ENCODE measurements at regions not wholly inside any gene's neighbourhood (a gene's known extent, or its start where the extent isn't known, plus 50 kb on each side); places are given as distances from the start of the nearest gene placed in this dataset.

- H3K4me3 ChIP-seq = no peak overlapping the region
- intact Hi-C loops (cut with DNase I; ENCODE audit: low total_unique reads) = loop anchor here (5.0 kb wide), 1 partner anchor 294 kb away; no protein-coding TSS in a partner anchor
- H3K27me3 ChIP-seq = peaks cover 3 to 12% (median 4%) of the 10 kb centered on the region in 3 donors
- H3K4me1 ChIP-seq = no peaks in the 10 kb centered on the region
- H3K36me3 ChIP-seq = no peaks in the 10 kb centered on the region
- in situ Hi-C loops (cut with MboI; ENCODE audit: low sequenced_read_pairs in 4 of 4) = loop anchor here (5.0 to 25.0 kb wide), 4 partner anchors 181 to 291 kb away; no protein-coding TSS in a partner anchor
- DNase-seq = no peak
- no peak for ATAC-seq
- no peak for TF ChIP-seq CTCF (IDR thresholded peaks at IDR 0.05 in 4 of 5, conservative IDR thresholded peaks at IDR 0.05 in 1 of 5)
- TF ChIP-seq POLR2A (IDR thresholded peaks at IDR 0.05) = no peak
- H3K27ac ChIP-seq = no peak overlapping the region
- H3K9me3 ChIP-seq = no peaks in the 10 kb centered on the region
These were observed 55.9 kb downstream of the OLIG1 start for GRCh38 chr21:33125680-33126375.

- Histone ChIP-seq H3K4me3 (no peak overlapping the region), H3K36me3 (no peaks in the 10 kb centered on the region), H3K27me3 (peaks cover 3 to 12% (median 4%) of the 10 kb centered on the region in 3 donors), H3K27ac (no peak overlapping the region), H3K9me3 (no peaks in the 10 kb centered on the region), H3K4me1 (no peaks in the 10 kb centered on the region)
- TF ChIP-seq POLR2A (IDR thresholded peaks at IDR 0.05) (no peak), CTCF (IDR thresholded peaks at IDR 0.05 in 4 of 5, conservative IDR thresholded peaks at IDR 0.05 in 1 of 5) (no peak)
- intact Hi-C loops (cut with DNase I; ENCODE audit: low total_unique reads) = loop anchor here (5.0 kb wide), 1 partner anchor 294 kb away; no protein-coding TSS in a partner anchor
- DNase-seq = no peak
- no peak for ATAC-seq
- in situ Hi-C loops (cut with MboI; ENCODE audit: low sequenced_read_pairs in 4 of 4) = loop anchor here (5.0 to 25.0 kb wide), 4 partner anchors 182 to 292 kb away; no protein-coding TSS in a partner anchor
These were observed 56.6 kb downstream of the OLIG1 start for GRCh38 chr21:33126569-33126968.

- TF ChIP-seq POLR2A (IDR thresholded peaks at IDR 0.05) = no peak
- peak; percentile 39 to 77 (median 67) for TF ChIP-seq CTCF (IDR thresholded peaks at IDR 0.05 in 4 of 5, conservative IDR thresholded peaks at IDR 0.05 in 1 of 5)
- in situ Hi-C loops (cut with MboI; ENCODE audit: low sequenced_read_pairs in 4 of 4) (loop anchor here (5.0 to 25.0 kb wide), 4 partner anchors 183 to 293 kb away; no protein-coding TSS in a partner anchor), intact Hi-C loops (cut with DNase I; ENCODE audit: low total_unique reads) (loop anchor here (1.0 to 5.0 kb wide), 3 partner anchors 133 to 295 kb away; no protein-coding TSS in a partner anchor)
- Histone ChIP-seq H3K4me3 (peak overlapping the region in 3 of 4 donors; percentile 16 to 49 (median 39)), H3K27me3 (peaks cover 3 to 14% (median 4%) of the 10 kb centered on the region in 3 donors), H3K27ac (no peak overlapping the region), H3K4me1 (no peaks in the 10 kb centered on the region), H3K9me3 (no peaks in the 10 kb centered on the region), H3K36me3 (no peaks in the 10 kb centered on the region)
- peak; percentile 27 to 39 for DNase-seq
- peak; percentile 63 to 90 for ATAC-seq
These were observed 57.4 kb downstream of the OLIG1 start for GRCh38 chr21:33127154-33127867.

GRCh38 chr21:33127868-33128242 is 57.9 kb downstream of the OLIG1 start:
- H3K27ac ChIP-seq = no peak overlapping the region
- H3K9me3 ChIP-seq = no peaks in the 10 kb centered on the region
- no peak for ATAC-seq
- H3K4me1 ChIP-seq = no peaks in the 10 kb centered on the region
- DNase-seq = no peak
- TF ChIP-seq POLR2A (IDR thresholded peaks at IDR 0.05) (no peak), CTCF (IDR thresholded peaks at IDR 0.05 in 4 of 5, conservative IDR thresholded peaks at IDR 0.05 in 1 of 5) (no peak)
- in situ Hi-C loops (cut with MboI; ENCODE audit: low sequenced_read_pairs in 4 of 4) (loop anchor here (5.0 to 25.0 kb wide), 4 partner anchors 183 to 293 kb away; no protein-coding TSS in a partner anchor), intact Hi-C loops (cut with DNase I; ENCODE audit: low total_unique reads) (loop anchor here (1.0 to 5.0 kb wide), 3 partner anchors 134 to 296 kb away; no protein-coding TSS in a partner anchor)
- peaks cover 3 to 14% (median 4%) of the 10 kb centered on the region in 3 donors for H3K27me3 ChIP-seq
- no peaks in the 10 kb centered on the region for H3K36me3 ChIP-seq
- H3K4me3 ChIP-seq = no peak overlapping the region

Data from gastrocnemius medialis (tissue), 4 donors.